Suprapubic skin (tissue), 4 donors: ENCODE measurements at regions not wholly inside any gene's neighbourhood (a gene's known extent, or its start where the extent isn't known, plus 50 kb on each side); places are given as distances from the start of the nearest gene placed in this dataset.

Experiments used
- DNase-seq, 2 donors: peaks; one replicate each; pipeline ENCODE4 v3.0.0-alpha.2; 2019; ENCODE audit warnings: low spot score in 2 of 2
- H3K27ac ChIP-seq: fragments of 200-600 bp; sonication (generic); one replicate; pipeline ENCODE4 v1.5.1; 2019
- H3K27me3 ChIP-seq: fragments of 200-600 bp; sonication (generic); one replicate; pipeline ENCODE4 v1.5.1; 2019
- H3K36me3 ChIP-seq: fragments of 200-600 bp; sonication (generic); one replicate; pipeline ENCODE4 v1.5.1; 2019
- H3K4me1 ChIP-seq: fragments of 200-600 bp; sonication (generic); one replicate; pipeline ENCODE4 v1.5.1; 2019
- H3K4me3 ChIP-seq: fragments of 200-600 bp; sonication (generic); one replicate; pipeline ENCODE4 v1.5.1; 2019; ENCODE audit warnings: mild to moderate bottlenecking
- H3K9me3 ChIP-seq: fragments of 200-600 bp; sonication (generic); one replicate; pipeline ENCODE4 v1.5.1; 2019
- CTCF ChIP-seq, 2 donors: fragments of 200-600 bp in 1 of 2; fragments of 450-650 bp in 1 of 2; sonication (generic) in 1 of 2; IDR thresholded peaks; one replicate each; pipeline ENCODE4 v1.5.1; 2016 to 2019; ENCODE audit warnings: antibody characterized with exemption in 2 of 2, mild to moderate bottlenecking in 1 of 2, moderate library complexity in 1 of 2
- EP300 ChIP-seq: sonication (generic); formaldehyde crosslinking; IDR thresholded peaks from one replicate; pipeline ENCODE4 v1.6.1; 2017; ENCODE audit warnings: antibody characterized with exemption
- POLR2A ChIP-seq, 2 donors: fragments of 450-650 bp; IDR thresholded peaks; one replicate each; pipeline ENCODE4 v1.6.1; 2017; ENCODE audit warnings: antibody characterized with exemption in 2 of 2, mild to moderate bottlenecking in 2 of 2, moderate library complexity in 2 of 2
- POLR2AphosphoS5 ChIP-seq, 3 donors: sonication (generic); formaldehyde crosslinking; IDR thresholded peaks; one replicate each; pipeline ENCODE4 v1.6.1; 2017; ENCODE audit warnings: antibody characterized with exemption in 3 of 3
- WGBS: methylation state at CpG from one replicate; pipeline ENCODE4 v1.1.5; 2018; 5-methylcytosine and 5-hydroxymethylcytosine counted together

GRCh38 chr5:97547999-97548738 is 365.1 kb upstream of the RIOK2 start:
- H3K9me3 ChIP-seq: no peaks in the 10 kb centered on the region
- no peak for TF ChIP-seq CTCF (IDR thresholded peaks at IDR 0.05)
- no peak for TF ChIP-seq POLR2A (IDR thresholded peaks at IDR 0.05)
- TF ChIP-seq POLR2AphosphoS5 (IDR thresholded peaks at IDR 0.05): no peak
- TF ChIP-seq EP300: no peak
- no peaks in the 10 kb centered on the region for H3K27me3 ChIP-seq
- H3K36me3 ChIP-seq: no peaks in the 10 kb centered on the region
- no peak for DNase-seq
- no peak overlapping the region for H3K27ac ChIP-seq
- H3K4me3 ChIP-seq: no peak overlapping the region
- 76% methylated on average over 1 of the region's 1 CpG for WGBS
- no peaks in the 10 kb centered on the region for H3K4me1 ChIP-seq

- Histone ChIP-seq H3K4me1 (no peaks in the 10 kb centered on the region), H3K27me3 (no peaks in the 10 kb centered on the region), H3K36me3 (no peaks in the 10 kb centered on the region), H3K27ac (no peak overlapping the region), H3K9me3 (no peaks in the 10 kb centered on the region), H3K4me3 (no peak overlapping the region)
- TF ChIP-seq EP300: no peak
- no peak for TF ChIP-seq POLR2AphosphoS5 (IDR thresholded peaks at IDR 0.05)
- no peak for TF ChIP-seq POLR2A (IDR thresholded peaks at IDR 0.05)
- TF ChIP-seq CTCF (IDR thresholded peaks at IDR 0.05): no peak
- DNase-seq: no peak
These were observed 365.7 kb upstream of the RIOK2 start for GRCh38 chr5:97548739-97549080.

- no peak for DNase-seq
- H3K4me1 ChIP-seq: no peaks in the 10 kb centered on the region
- H3K4me3 ChIP-seq: no peak overlapping the region
- no peak overlapping the region for H3K27ac ChIP-seq
- TF ChIP-seq POLR2AphosphoS5 (IDR thresholded peaks at IDR 0.05): no peak
- no peak for TF ChIP-seq CTCF (IDR thresholded peaks at IDR 0.05)
- TF ChIP-seq EP300: no peak
- TF ChIP-seq POLR2A (IDR thresholded peaks at IDR 0.05): no peak
- WGBS: 60% methylated on average over 4 of the region's 4 CpGs
- no peaks in the 10 kb centered on the region for H3K36me3 ChIP-seq
- no peaks in the 10 kb centered on the region for H3K9me3 ChIP-seq
- H3K27me3 ChIP-seq: no peaks in the 10 kb centered on the region
These were observed 366.4 kb upstream of the RIOK2 start for GRCh38 chr5:97549496-97549895.

- Histone ChIP-seq H3K27me3 (no peaks in the 10 kb centered on the region), H3K4me3 (no peak overlapping the region), H3K27ac (no peak overlapping the region), H3K36me3 (no peaks in the 10 kb centered on the region), H3K9me3 (no peaks in the 10 kb centered on the region), H3K4me1 (no peaks in the 10 kb centered on the region)
- no peak for DNase-seq
- TF ChIP-seq POLR2AphosphoS5 (IDR thresholded peaks at IDR 0.05) (no peak), CTCF (IDR thresholded peaks at IDR 0.05) (no peak)
- 53% methylated on average over 1 of the region's 1 CpG for WGBS
These were observed 367.1 kb upstream of the RIOK2 start for GRCh38 chr5:97550164-97550563.

GRCh38 chr5:97550818-97551217 is 367.8 kb upstream of the RIOK2 start:
- WGBS: 91% methylated on average over 2 of the region's 2 CpGs
- Histone ChIP-seq H3K4me3 (no peak overlapping the region), H3K4me1 (no peaks in the 10 kb centered on the region), H3K9me3 (no peaks in the 10 kb centered on the region), H3K36me3 (no peaks in the 10 kb centered on the region), H3K27me3 (no peaks in the 10 kb centered on the region), H3K27ac (no peak overlapping the region)
- no peak for TF ChIP-seq POLR2AphosphoS5 (IDR thresholded peaks at IDR 0.05)
- TF ChIP-seq CTCF (IDR thresholded peaks at IDR 0.05): no peak
- TF ChIP-seq EP300: no peak
- no peak for TF ChIP-seq POLR2A (IDR thresholded peaks at IDR 0.05)
- DNase-seq: no peak
